ENCODE measurements at regions not wholly inside any gene's neighbourhood (a gene's known extent, or its start where the extent isn't known, plus 50 kb on each side); places are given as distances from the start of the nearest gene placed in this dataset.

- no peak for TF ChIP-seq THAP12 (CRISPR knock-in tag; IDR thresholded peaks at IDR 0.05)
- no peak for TF ChIP-seq SREBF1 (IDR thresholded peaks at IDR 0.05; ENCODE audit: borderline replicate concordance, low read depth, low read length)
- TF ChIP-seq ZNF644 (tag; IDR thresholded peaks at IDR 0.05; ENCODE audit: low read depth) = no peak
- no peak for TF ChIP-seq PBX2 (CRISPR knock-in tag; IDR thresholded peaks at IDR 0.05; ENCODE audit: low read depth)
- TF ChIP-seq PBX2 (tag; conservative IDR thresholded peaks at IDR 0.05; ENCODE audit: low read depth) = no peak
- TF ChIP-seq CBFA2T2 (conservative IDR thresholded peaks at IDR 0.05) = no peak
- no peak for TF ChIP-seq SETDB1 (IDR thresholded peaks at IDR 0.05; ENCODE audit: low read length)
These were observed 111.5 kb upstream of the MKI67 start (continued) for GRCh38 chr10:128237710-128238109.

DNA sequence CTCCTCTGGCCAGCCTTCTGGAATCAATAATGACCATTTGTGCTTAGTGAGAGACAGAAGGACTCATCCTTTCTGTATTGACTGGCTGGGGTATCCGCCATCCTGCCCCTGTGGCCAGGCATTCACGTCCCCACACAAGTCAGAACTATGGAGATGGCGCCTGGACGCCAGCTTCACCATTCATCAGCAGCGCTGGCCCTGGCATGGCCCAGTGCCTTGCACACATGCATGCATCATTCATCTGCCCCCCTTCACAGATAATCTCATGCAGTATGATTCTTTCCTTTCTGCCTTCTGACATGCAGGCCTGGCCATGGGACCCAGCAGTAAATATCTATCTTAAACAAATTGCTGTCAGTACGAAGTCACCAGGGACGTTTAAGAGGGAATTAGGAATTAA lies 114.8 kb upstream of the MKI67 start:
- ChIA-PET POLR2A (no interaction called here), CTCF (ENCODE audit: low intra/inter-chr PET ratio) (no interaction called here)
- Histone ChIP-seq H3K36me3 (ENCODE audit: control insufficient read depth, insufficient read depth, low read length) (no peaks in the 10 kb centered on the region), H3K4me3 (no peak overlapping the region), H3K27ac (ENCODE audit: extremely low read depth, low read depth, low read length) (no peak overlapping the region), H2AFZ (ENCODE audit: low read depth, low read length) (no peak overlapping the region), H3K4me1 (replicated peaks in 1 of 2; ENCODE audit: control insufficient read depth in 2 of 2, insufficient read depth in 2 of 2, low read length in 2 of 2) (peaks cover 0 to 4% of the 10 kb centered on the region in 2 experiments; a peak in 1 of 5 replicates), H3K79me2 (ENCODE audit: control insufficient read depth, insufficient read depth, low read length) (no peaks in the 10 kb centered on the region), H3K4me2 (ENCODE audit: insufficient read depth, low read length) (no peak overlapping the region), H3K9me3 (replicated peaks; ENCODE audit: control insufficient read depth, insufficient read depth, low read depth, low read length) (no peaks in the 10 kb centered on the region), H4K20me1 (replicated peaks; ENCODE audit: control insufficient read depth, insufficient read depth, low read length) (no peaks in the 10 kb centered on the region), H3K9ac (ENCODE audit: insufficient read depth in 1 of 2, low read depth in 2 of 2, low read length in 2 of 2) (no peak overlapping the region), H3K9me1 (ENCODE audit: control insufficient read depth, insufficient read depth, low read length) (no peaks in the 10 kb centered on the region), H3K27me3 (ENCODE audit: control insufficient read depth in 2 of 2, insufficient read depth in 2 of 2, low read length in 2 of 2) (no peaks in the 10 kb centered on the region)
- no peak for FAIRE-seq
- no peak for DNase-seq (ENCODE audit: extremely low read depth in 1 of 4, low spot score in 3 of 4)
- 2% methylated on average over 6 of the region's 7 CpGs for WGBS (ENCODE audit: insufficient coverage, low coverage, missing lambda C conversion rate)
- ATAC-seq = no peak
- intact Hi-C loops (cut with micrococcal nuclease) (no loop called here), in situ Hi-C loops (cut with MboI) (no loop called here)
- BruUV-seq (replicated peaks) = no TSS peak
- TF ChIP-seq ZBTB11 (CRISPR knock-in tag; IDR thresholded peaks at IDR 0.05) (no peak), RFX7 (CRISPR knock-in tag; IDR thresholded peaks at IDR 0.05) (no peak), SMARCA5 (IDR thresholded peaks at IDR 0.05) (no peak), ZNF3 (CRISPR knock-in tag; IDR thresholded peaks at IDR 0.05) (no peak), THRAP3 (IDR thresholded peaks at IDR 0.05; ENCODE audit: borderline replicate concordance) (no peak)

Measured in K562 (cell line).